ENCODE measurements at regions not wholly inside any gene's neighbourhood (a gene's known extent, or its start where the extent isn't known, plus 50 kb on each side); places are given as distances from the start of the nearest gene placed in this dataset.
"Not testable (repeated sequence)": the region's sequence is repeated elsewhere in the genome, so short reads cannot be mapped to it uniquely, and the experiment has no call there.

- POLR2A ChIA-PET = interaction anchor here (1.3 kb wide), 1 partner anchor 19 kb away, joined by 3 read pairs; no protein-coding TSS in a partner anchor
- no peak for DNase-seq (ENCODE audit: low spot score)
- CTCF ChIA-PET (ENCODE audit: unreplicated experiment) = no interaction called here
- no TSS peak for BruUV-seq (replicated peaks)
- Histone ChIP-seq H2AFZ (ENCODE audit: low read length) (no peak overlapping the region), H3K36me3 (ENCODE audit: insufficient read depth, low read length) (no peaks in the 10 kb centered on the region), H3K79me2 (ENCODE audit: insufficient read depth, low read depth, low read length) (no peaks in the 10 kb centered on the region), H3K4me3 (ENCODE audit: low read depth, low read length, poor library complexity, severe bottlenecking) (no peak overlapping the region), H3K9me2 (ENCODE audit: insufficient read depth, low read length) (no peaks in the 10 kb centered on the region), H3K27ac (ENCODE audit: low read depth, low read length, poor library complexity, severe bottlenecking) (no peak overlapping the region), H3K4me1 (ENCODE audit: insufficient read depth, low read length, poor library complexity, severe bottlenecking) (no peaks in the 10 kb centered on the region), H4K20me1 (ENCODE audit: insufficient read depth, low read length) (no peaks in the 10 kb centered on the region), H3K9me3 (ENCODE audit: low read length) (no peaks in the 10 kb centered on the region), H3K4me2 (ENCODE audit: low read length) (no peak overlapping the region)
- intact Hi-C loops (cut with micrococcal nuclease; ENCODE audit: unreplicated experiment) = no loop called here
- no peak for TF ChIP-seq EZH2phosphoT487 (IDR thresholded peaks at IDR 0.05; ENCODE audit: borderline replicate concordance, low read depth, low read length)
- TF ChIP-seq CTCF (conservative IDR thresholded peaks at IDR 0.05; ENCODE audit: low read length) = no peak
Observed at GRCh38 chr6:86609549-86610388, 327.6 kb upstream of the HTR1E start.

- H4K20me1 ChIP-seq (ENCODE audit: insufficient read depth, low read length); DNase-seq (ENCODE audit: low spot score); H3K4me1 ChIP-seq (ENCODE audit: insufficient read depth, low read length, poor library complexity, severe bottlenecking); H3K4me2 ChIP-seq (ENCODE audit: low read length); H3K36me3 ChIP-seq (ENCODE audit: insufficient read depth, low read length); CTCF ChIA-PET (ENCODE audit: unreplicated experiment); intact Hi-C loops (cut with micrococcal nuclease; ENCODE audit: unreplicated experiment); POLR2A ChIA-PET; H3K9me2 ChIP-seq (ENCODE audit: insufficient read depth, low read length); H3K9me3 ChIP-seq (ENCODE audit: low read length); H2AFZ ChIP-seq (ENCODE audit: low read length); BruUV-seq (replicated peaks); H3K4me3 ChIP-seq (ENCODE audit: low read depth, low read length, poor library complexity, severe bottlenecking); H3K27ac ChIP-seq (ENCODE audit: low read depth, low read length, poor library complexity, severe bottlenecking); H3K79me2 ChIP-seq (ENCODE audit: insufficient read depth, low read depth, low read length): not testable (repeated sequence)
Observed at GRCh38 chr6:86603364-86603763, 334.0 kb upstream of the HTR1E start.

- H2AFZ ChIP-seq (ENCODE audit: low read length); POLR2A ChIA-PET; H3K79me2 ChIP-seq (ENCODE audit: insufficient read depth, low read depth, low read length); H3K36me3 ChIP-seq (ENCODE audit: insufficient read depth, low read length); H3K9me2 ChIP-seq (ENCODE audit: insufficient read depth, low read length); CTCF ChIA-PET (ENCODE audit: unreplicated experiment); BruUV-seq (replicated peaks); H3K27ac ChIP-seq (ENCODE audit: low read depth, low read length, poor library complexity, severe bottlenecking); H3K4me1 ChIP-seq (ENCODE audit: insufficient read depth, low read length, poor library complexity, severe bottlenecking); DNase-seq (ENCODE audit: low spot score); H3K4me2 ChIP-seq (ENCODE audit: low read length); H4K20me1 ChIP-seq (ENCODE audit: insufficient read depth, low read length); intact Hi-C loops (cut with micrococcal nuclease; ENCODE audit: unreplicated experiment); H3K4me3 ChIP-seq (ENCODE audit: low read depth, low read length, poor library complexity, severe bottlenecking); H3K9me3 ChIP-seq (ENCODE audit: low read length): not testable (repeated sequence)
Observed at GRCh38 chr6:86602093-86602492, 335.2 kb upstream of the HTR1E start.

- H3K9me2 ChIP-seq (ENCODE audit: insufficient read depth, low read length); CTCF ChIA-PET (ENCODE audit: unreplicated experiment); H4K20me1 ChIP-seq (ENCODE audit: insufficient read depth, low read length); BruUV-seq (replicated peaks); H3K4me3 ChIP-seq (ENCODE audit: low read depth, low read length, poor library complexity, severe bottlenecking); H2AFZ ChIP-seq (ENCODE audit: low read length); H3K9me3 ChIP-seq (ENCODE audit: low read length); DNase-seq (ENCODE audit: low spot score); H3K36me3 ChIP-seq (ENCODE audit: insufficient read depth, low read length); H3K27ac ChIP-seq (ENCODE audit: low read depth, low read length, poor library complexity, severe bottlenecking); POLR2A ChIA-PET; intact Hi-C loops (cut with micrococcal nuclease; ENCODE audit: unreplicated experiment); H3K4me2 ChIP-seq (ENCODE audit: low read length); H3K79me2 ChIP-seq (ENCODE audit: insufficient read depth, low read depth, low read length); H3K4me1 ChIP-seq (ENCODE audit: insufficient read depth, low read length, poor library complexity, severe bottlenecking): not testable (repeated sequence)
Observed at GRCh38 chr6:86598969-86599368, 338.4 kb upstream of the HTR1E start.

Measured in OCI-LY7 (cell line).